ENCODE measurements at regions not wholly inside any gene's neighbourhood (a gene's known extent, or its start where the extent isn't known, plus 50 kb on each side); places are given as distances from the start of the nearest gene placed in this dataset.

GRCh38 chr6:81861281-81861680, 108.8 kb upstream of the TENT5A start:
- TF ChIP-seq CTCF (conservative IDR thresholded peaks at IDR 0.05; ENCODE audit: low read depth, low read length), result no peak
- DNase-seq (ENCODE audit: low read depth), result no peak

GRCh38 chr6:81859884-81860283, 107.4 kb upstream of the TENT5A start:
- H3K4me3 ChIP-seq (ENCODE audit: low read depth, low read length), result no peak overlapping the region
- TF ChIP-seq CTCF (conservative IDR thresholded peaks at IDR 0.05; ENCODE audit: low read depth, low read length), result no peak
- peak; percentile 26 for DNase-seq (ENCODE audit: low read depth)

More at GRCh38 chr6:81861281-81861680, 108.8 kb upstream of the TENT5A start:
- no peak overlapping the region for H3K4me3 ChIP-seq (ENCODE audit: low read depth, low read length)

GRCh38 chr6:81857812-81858211, 105.3 kb upstream of the TENT5A start:
- H3K4me3 ChIP-seq (ENCODE audit: low read depth, low read length), result no peak overlapping the region
- no peak for DNase-seq (ENCODE audit: low read depth)
- TF ChIP-seq CTCF (conservative IDR thresholded peaks at IDR 0.05; ENCODE audit: low read depth, low read length), result no peak

- no peak for TF ChIP-seq CTCF (conservative IDR thresholded peaks at IDR 0.05; ENCODE audit: low read depth, low read length)
- no peak overlapping the region for H3K4me3 ChIP-seq (ENCODE audit: low read depth, low read length)
- no peak for DNase-seq (ENCODE audit: low read depth)
Measured at GRCh38 chr6:81856872-81857271, 104.4 kb upstream of the TENT5A start.

- no peak for TF ChIP-seq CTCF (conservative IDR thresholded peaks at IDR 0.05; ENCODE audit: low read depth, low read length)
- no peak for DNase-seq (ENCODE audit: low read depth)
- no peak overlapping the region for H3K4me3 ChIP-seq (ENCODE audit: low read depth, low read length)
Measured at GRCh38 chr6:81854474-81854873, 102.0 kb upstream of the TENT5A start.

- no peak overlapping the region for H3K4me3 ChIP-seq (ENCODE audit: low read depth, low read length)
- DNase-seq (ENCODE audit: low read depth), result no peak
- TF ChIP-seq CTCF (conservative IDR thresholded peaks at IDR 0.05; ENCODE audit: low read depth, low read length), result no peak
Measured at GRCh38 chr6:81853975-81854374, 101.5 kb upstream of the TENT5A start.

- no peak for DNase-seq (ENCODE audit: low read depth)
- H3K4me3 ChIP-seq (ENCODE audit: low read depth, low read length), result no peak overlapping the region
- TF ChIP-seq CTCF (conservative IDR thresholded peaks at IDR 0.05; ENCODE audit: low read depth, low read length), result no peak
Measured at GRCh38 chr6:81849248-81849647, 96.8 kb upstream of the TENT5A start.
